ENCODE measurements at regions not wholly inside any gene's neighbourhood (a gene's known extent, or its start where the extent isn't known, plus 50 kb on each side); places are given as distances from the start of the nearest gene placed in this dataset.
A peak's percentile ranks its signal among the peaks of the same experiment; 100 is the strongest.

GRCh38 chr16:80080287-80080851 is 460.4 kb upstream of the DYNLRB2 start:
- DNase-seq (ENCODE audit: low spot score): peak; percentile 42

GRCh38 chr16:80079072-80079471 is 461.7 kb upstream of the DYNLRB2 start:
- DNase-seq (ENCODE audit: low spot score): no peak

GRCh38 chr16:80077696-80078095 is 463.1 kb upstream of the DYNLRB2 start:
- DNase-seq (ENCODE audit: low spot score): no peak

GRCh38 chr16:80074329-80074728 is 466.5 kb upstream of the DYNLRB2 start:
- DNase-seq (ENCODE audit: low spot score): no peak

GRCh38 chr16:80071964-80072456 is 468.8 kb upstream of the DYNLRB2 start:
- no peak for DNase-seq (ENCODE audit: low spot score)

GRCh38 chr16:80066805-80067580 is 466.5 kb upstream of the MAF start:
- DNase-seq (ENCODE audit: low spot score): no peak

- DNase-seq (ENCODE audit: low spot score): no peak
Measured at GRCh38 chr16:80065541-80065940, 465.0 kb upstream of the MAF start.

GRCh38 chr16:80063713-80064069 is 463.2 kb upstream of the MAF start:
- DNase-seq (ENCODE audit: low spot score): no peak

GRCh38 chr16:80063031-80063712 is 462.6 kb upstream of the MAF start:
- peak; percentile 22 for DNase-seq (ENCODE audit: low spot score)

GRCh38 chr16:80062361-80063030 is 462.0 kb upstream of the MAF start:
- no peak for DNase-seq (ENCODE audit: low spot score)

- DNase-seq (ENCODE audit: low spot score): no peak
Measured at GRCh38 chr16:80060470-80060869, 459.9 kb upstream of the MAF start.

GRCh38 chr16:80059836-80060235 is 459.3 kb upstream of the MAF start:
- no peak for DNase-seq (ENCODE audit: low spot score)

- no peak for DNase-seq (ENCODE audit: low spot score)
Measured at GRCh38 chr16:80058214-80058613, 457.7 kb upstream of the MAF start.

GRCh38 chr16:80056324-80056723 is 455.8 kb upstream of the MAF start:
- DNase-seq (ENCODE audit: low spot score): no peak

- no peak for DNase-seq (ENCODE audit: low spot score)
Measured at GRCh38 chr16:80055831-80056230, 455.3 kb upstream of the MAF start.

- DNase-seq (ENCODE audit: low spot score): no peak
Measured at GRCh38 chr16:80054647-80055046, 454.1 kb upstream of the MAF start.

- DNase-seq (ENCODE audit: low spot score): no peak
Measured at GRCh38 chr16:80051040-80051439, 450.5 kb upstream of the MAF start.

GRCh38 chr16:80048250-80048649 is 447.7 kb upstream of the MAF start:
- DNase-seq (ENCODE audit: low spot score): no peak

- DNase-seq (ENCODE audit: low spot score): no peak
Measured at GRCh38 chr16:80047842-80048241, 447.3 kb upstream of the MAF start.

GRCh38 chr16:80046848-80047247 is 446.3 kb upstream of the MAF start:
- DNase-seq (ENCODE audit: low spot score): no peak

GRCh38 chr16:80046261-80046660 is 445.7 kb upstream of the MAF start:
- DNase-seq (ENCODE audit: low spot score): no peak

GRCh38 chr16:80045861-80046260 is 445.3 kb upstream of the MAF start:
- no peak for DNase-seq (ENCODE audit: low spot score)

GRCh38 chr16:80041410-80041809 is 440.9 kb upstream of the MAF start:
- DNase-seq (ENCODE audit: low spot score): no peak
